NT2/D1 (cell line): ENCODE measurements at regions not wholly inside any gene's neighbourhood (a gene's known extent, or its start where the extent isn't known, plus 50 kb on each side); places are given as distances from the start of the nearest gene placed in this dataset.
"Not testable (repeated sequence)": the region's sequence is repeated elsewhere in the genome, so short reads cannot be mapped to it uniquely, and the experiment has no call there.

Source experiments
- DNase-seq: peaks from one replicate; pipeline ENCODE4 v3.0.0-alpha.2; 2011; ENCODE audit warnings: low read depth, low spot score
- H3K27me3 ChIP-seq: 2 replicates; pipeline ENCODE4 v1.6.0; 2011; ENCODE audit warnings: mild to moderate bottlenecking; ENCODE audit not compliant: insufficient read length, insufficient read depth
- H3K36me3 ChIP-seq: 2 replicates; pipeline ENCODE4 v1.6.1; 2011; ENCODE audit warnings: mild to moderate bottlenecking, low read length, mixed read lengths; ENCODE audit not compliant: insufficient read depth, insufficient read length
- H3K4me1 ChIP-seq: 2 replicates; pipeline ENCODE4 v1.5.1; 2011; ENCODE audit not compliant: insufficient read depth, insufficient read length
- H3K4me3 ChIP-seq: 2 replicates; pipeline ENCODE4 v1.5.1; 2011; ENCODE audit warnings: low read depth; ENCODE audit not compliant: insufficient read length
- H3K9ac ChIP-seq: 2 replicates; pipeline ENCODE4 v1.6.0; 2011; ENCODE audit warnings: low read depth; ENCODE audit not compliant: insufficient read length
- H3K9me3 ChIP-seq: 2 replicates; pipeline ENCODE4 v1.5.1; 2011; ENCODE audit warnings: mild to moderate bottlenecking, low read length; ENCODE audit not compliant: insufficient read depth
- SUZ12 ChIP-seq: IDR thresholded peaks from 2 replicates; pipeline ENCODE4 v1.6.1; 2011; ENCODE audit not compliant: insufficient read length, insufficient read depth; ENCODE audit errors: extremely low read depth
- YY1 ChIP-seq: IDR thresholded peaks from 2 replicates; pipeline ENCODE4 v1.6.1; 2011; ENCODE audit not compliant: insufficient read length, insufficient read depth
- ZNF274 ChIP-seq: IDR thresholded peaks from 2 replicates; pipeline ENCODE4 v1.6.1; 2011; ENCODE audit warnings: mild to moderate bottlenecking, low read depth, low read length

DNA sequence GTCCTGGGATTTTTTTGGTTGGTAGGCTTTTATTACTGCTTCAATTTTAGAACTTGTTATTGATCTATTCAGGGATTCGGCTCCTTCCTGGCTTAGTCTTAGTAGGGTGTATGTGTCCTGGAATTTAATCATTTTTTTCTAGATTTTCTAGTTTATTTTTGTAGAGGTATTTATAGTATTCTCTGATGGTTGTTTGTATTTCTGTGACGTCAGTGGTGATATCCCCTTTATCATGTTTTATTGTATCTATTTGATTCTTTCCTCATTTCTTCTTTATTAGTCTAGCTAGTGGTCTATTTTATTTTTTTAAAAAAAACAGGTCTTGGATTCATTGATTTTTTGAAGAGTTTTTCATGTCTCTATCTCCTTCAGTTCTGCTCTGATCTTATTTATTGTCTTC is 193.3 kb upstream of the MAP2 start:
- Histone ChIP-seq H3K4me1 (no peaks in the 10 kb centered on the region), H3K27me3 (no peaks in the 10 kb centered on the region), H3K36me3 (no peaks in the 10 kb centered on the region), H3K4me3 (no peak overlapping the region), H3K9me3 (no peaks in the 10 kb centered on the region), H3K9ac (no peak overlapping the region)
- no peak for DNase-seq
- TF ChIP-seq YY1 (no peak), ZNF274 (no peak), SUZ12 (no peak)

DNA sequence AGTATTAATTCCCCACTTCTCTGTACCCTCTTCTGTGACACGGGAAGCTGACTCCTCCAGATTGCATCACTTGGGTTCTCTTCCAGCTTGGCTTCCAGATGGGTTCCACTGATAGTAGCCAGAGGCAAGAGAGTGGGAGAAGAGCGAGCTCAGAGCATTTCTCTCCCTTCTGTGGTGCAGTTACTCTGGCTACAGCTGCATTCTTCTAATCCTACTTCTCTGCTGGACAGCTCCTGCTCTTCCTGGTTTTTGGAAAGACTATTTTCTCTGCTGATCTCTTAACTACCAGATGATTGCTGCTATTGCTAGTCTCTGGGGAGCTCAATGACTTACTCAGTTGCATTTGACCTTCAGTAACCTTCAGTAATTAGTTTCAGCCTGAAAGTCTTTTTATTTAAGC is 187.5 kb upstream of the MAP2 start:
- DNase-seq: peak; percentile 22
- Histone ChIP-seq H3K27me3 (no peaks in the 10 kb centered on the region), H3K9me3 (no peaks in the 10 kb centered on the region), H3K9ac (no peak overlapping the region), H3K36me3 (no peaks in the 10 kb centered on the region), H3K4me1 (no peaks in the 10 kb centered on the region), H3K4me3 (no peak overlapping the region)
- TF ChIP-seq YY1 (no peak), SUZ12 (no peak)

DNA sequence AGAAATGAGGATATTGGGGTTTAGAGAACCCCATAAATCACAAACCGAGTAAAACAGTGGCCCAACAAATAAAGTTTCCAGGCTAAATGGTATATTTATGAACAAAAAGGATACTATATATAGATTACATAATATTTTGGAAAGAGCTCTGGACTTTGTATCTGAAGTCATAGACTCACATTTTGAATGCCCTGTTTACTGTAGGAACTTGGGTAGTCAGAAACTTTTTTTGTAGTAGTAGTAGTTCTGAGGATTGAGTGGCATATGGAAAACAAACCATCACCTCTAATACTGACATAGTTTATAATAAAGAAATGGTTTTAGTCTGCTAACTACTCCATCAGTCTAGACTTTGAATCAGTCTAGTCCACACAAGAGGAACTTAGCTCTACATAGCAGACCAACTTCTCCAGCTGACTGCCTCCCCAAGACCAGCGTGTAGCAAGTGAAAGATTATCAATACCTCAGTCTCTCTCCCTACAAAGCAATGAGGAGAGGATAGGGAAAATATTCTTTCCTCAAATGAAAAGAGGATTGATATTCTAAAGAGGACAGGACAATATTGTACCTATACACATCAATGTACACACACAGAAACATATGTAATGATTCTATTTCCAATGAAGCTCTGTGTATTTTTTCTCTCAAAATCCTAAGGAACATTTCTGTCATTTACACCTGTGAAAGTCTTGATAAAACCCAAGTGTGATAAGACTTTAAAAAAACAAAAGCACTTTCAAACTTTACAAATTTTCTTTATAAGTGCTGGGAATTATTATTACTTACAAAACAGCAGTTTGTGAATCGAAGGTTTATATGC is 184.9 kb upstream of the MAP2 start:
- Histone ChIP-seq H3K4me3 (no peak overlapping the region), H3K36me3 (no peaks in the 10 kb centered on the region), H3K9me3 (no peaks in the 10 kb centered on the region), H3K9ac (no peak overlapping the region), H3K27me3 (no peaks in the 10 kb centered on the region), H3K4me1 (no peaks in the 10 kb centered on the region)
- TF ChIP-seq SUZ12 (no peak), YY1 (no peak), ZNF274 (no peak)
- no peak for DNase-seq

DNA sequence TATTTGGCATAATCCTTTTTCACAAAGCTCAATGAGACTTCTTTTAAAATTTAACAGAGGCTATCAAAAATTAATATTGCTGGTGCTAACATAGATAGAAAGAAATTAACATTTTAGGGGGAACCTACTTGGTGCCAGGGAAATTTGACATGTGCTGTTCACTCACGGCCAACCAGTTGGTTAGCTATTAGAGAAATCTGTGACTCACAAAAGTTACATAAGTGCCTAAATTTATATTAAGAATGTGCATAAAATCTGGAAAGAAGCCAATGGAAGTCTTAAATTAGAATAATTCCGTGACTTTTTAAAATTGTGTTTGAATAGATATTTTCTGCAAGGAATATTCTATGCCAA is 184.3 kb upstream of the MAP2 start:
- Histone ChIP-seq H3K36me3 (no peaks in the 10 kb centered on the region), H3K4me1 (no peaks in the 10 kb centered on the region), H3K9ac (no peak overlapping the region), H3K9me3 (no peaks in the 10 kb centered on the region), H3K4me3 (no peak overlapping the region), H3K27me3 (no peaks in the 10 kb centered on the region)
- DNase-seq: no peak
- no peak for TF ChIP-seq YY1
- no peak for TF ChIP-seq SUZ12
- TF ChIP-seq ZNF274: no peak

DNA sequence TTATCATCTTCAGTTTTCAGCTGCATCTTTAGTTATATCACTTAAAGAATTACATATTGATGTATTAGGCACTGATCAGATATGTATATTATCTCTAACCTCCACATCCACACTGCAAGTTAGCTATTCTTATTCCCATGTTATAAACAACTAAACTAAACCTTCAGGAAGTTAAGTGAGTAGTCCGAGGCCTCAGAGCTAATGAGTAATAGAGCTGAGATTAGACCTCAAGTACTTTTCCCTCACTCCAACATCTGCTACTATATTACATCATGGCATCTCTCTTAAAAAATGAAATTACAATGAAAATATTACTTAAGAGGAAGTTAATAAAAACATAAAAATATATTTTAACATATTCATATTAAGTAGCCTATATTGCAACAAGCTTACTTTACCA is 183.6 kb upstream of the MAP2 start:
- Histone ChIP-seq H3K9me3 (no peaks in the 10 kb centered on the region), H3K36me3 (no peaks in the 10 kb centered on the region), H3K27me3 (no peaks in the 10 kb centered on the region), H3K4me1 (no peaks in the 10 kb centered on the region), H3K9ac (no peak overlapping the region), H3K4me3 (no peak overlapping the region)
- TF ChIP-seq YY1: no peak
- no peak for TF ChIP-seq ZNF274
- TF ChIP-seq SUZ12: no peak
- no peak for DNase-seq

DNA sequence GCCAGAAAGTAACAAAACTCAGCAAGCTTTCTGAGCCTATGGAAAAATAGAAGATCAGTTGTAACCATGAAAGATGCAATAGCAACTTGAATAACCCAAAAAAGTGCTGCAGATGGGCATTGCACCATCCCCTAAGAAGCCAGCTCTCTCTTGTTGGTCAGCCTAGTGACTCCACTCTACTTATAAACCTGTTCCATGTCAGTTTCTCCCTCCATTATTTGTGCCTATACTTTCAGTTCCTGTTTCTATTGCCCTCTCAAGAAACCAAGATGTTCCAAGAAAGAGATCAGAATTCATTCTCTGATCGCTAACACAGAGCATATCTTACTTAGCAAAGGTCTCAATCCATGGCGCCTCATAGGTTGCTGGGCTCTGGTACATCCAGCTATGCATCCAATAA is 170.3 kb upstream of the MAP2 start:
- no peaks in the 10 kb centered on the region for H3K4me1 ChIP-seq
- DNase-seq: no peak
- TF ChIP-seq ZNF274 (no peak), YY1 (no peak), SUZ12 (no peak)
- no peak overlapping the region for H3K4me3 ChIP-seq
- no peaks in the 10 kb centered on the region for H3K36me3 ChIP-seq
- H3K27me3 ChIP-seq: no peaks in the 10 kb centered on the region
- H3K9me3 ChIP-seq: no peaks in the 10 kb centered on the region
- no peak overlapping the region for H3K9ac ChIP-seq

DNA sequence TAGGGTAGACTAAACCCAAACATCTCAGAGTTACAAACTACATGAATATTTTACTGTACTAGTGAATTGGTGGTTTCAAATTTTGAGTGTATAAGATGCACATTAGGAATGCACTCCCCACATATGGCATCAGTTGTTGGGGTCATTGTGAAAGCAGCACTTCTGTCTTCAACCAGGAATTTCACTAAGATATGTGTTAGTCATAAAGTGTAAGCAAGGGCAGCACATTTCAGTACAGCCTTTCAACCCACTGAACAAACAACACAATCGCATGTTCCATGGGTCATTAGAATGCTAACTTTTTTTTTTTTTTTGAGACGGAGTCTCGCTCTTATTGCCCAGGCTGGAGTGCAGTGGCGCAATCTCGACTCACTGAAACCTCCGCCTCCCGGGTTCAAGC is 164.1 kb upstream of the MAP2 start:
- H3K4me3 ChIP-seq: no peak overlapping the region
- TF ChIP-seq YY1 (no peak), SUZ12 (no peak), ZNF274 (no peak)
- no peaks in the 10 kb centered on the region for H3K36me3 ChIP-seq
- no peak for DNase-seq
- no peak overlapping the region for H3K9ac ChIP-seq
- no peaks in the 10 kb centered on the region for H3K4me1 ChIP-seq
- no peaks in the 10 kb centered on the region for H3K27me3 ChIP-seq
- no peaks in the 10 kb centered on the region for H3K9me3 ChIP-seq

DNA sequence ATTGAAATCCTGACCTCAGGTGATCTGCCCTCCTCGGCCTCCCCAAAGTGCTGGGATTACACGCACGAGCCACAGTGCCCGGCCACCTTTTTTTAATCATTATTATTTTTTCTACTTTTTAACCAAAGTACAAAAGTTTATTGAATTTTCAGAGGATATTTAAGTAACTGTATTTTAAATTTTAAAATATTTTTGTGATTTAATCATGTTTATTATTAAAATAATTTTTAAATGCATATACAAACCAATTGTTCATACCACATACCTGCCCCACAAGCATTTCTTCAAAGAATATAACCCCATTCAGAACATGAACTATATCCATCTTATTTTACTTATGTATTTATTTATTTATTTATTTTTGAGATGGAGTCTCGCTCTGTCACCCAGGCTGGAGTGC is 163.6 kb upstream of the MAP2 start:
- no peaks in the 10 kb centered on the region for H3K36me3 ChIP-seq
- TF ChIP-seq YY1: no peak
- TF ChIP-seq ZNF274: no peak
- no peak for TF ChIP-seq SUZ12
- no peak for DNase-seq

DNA sequence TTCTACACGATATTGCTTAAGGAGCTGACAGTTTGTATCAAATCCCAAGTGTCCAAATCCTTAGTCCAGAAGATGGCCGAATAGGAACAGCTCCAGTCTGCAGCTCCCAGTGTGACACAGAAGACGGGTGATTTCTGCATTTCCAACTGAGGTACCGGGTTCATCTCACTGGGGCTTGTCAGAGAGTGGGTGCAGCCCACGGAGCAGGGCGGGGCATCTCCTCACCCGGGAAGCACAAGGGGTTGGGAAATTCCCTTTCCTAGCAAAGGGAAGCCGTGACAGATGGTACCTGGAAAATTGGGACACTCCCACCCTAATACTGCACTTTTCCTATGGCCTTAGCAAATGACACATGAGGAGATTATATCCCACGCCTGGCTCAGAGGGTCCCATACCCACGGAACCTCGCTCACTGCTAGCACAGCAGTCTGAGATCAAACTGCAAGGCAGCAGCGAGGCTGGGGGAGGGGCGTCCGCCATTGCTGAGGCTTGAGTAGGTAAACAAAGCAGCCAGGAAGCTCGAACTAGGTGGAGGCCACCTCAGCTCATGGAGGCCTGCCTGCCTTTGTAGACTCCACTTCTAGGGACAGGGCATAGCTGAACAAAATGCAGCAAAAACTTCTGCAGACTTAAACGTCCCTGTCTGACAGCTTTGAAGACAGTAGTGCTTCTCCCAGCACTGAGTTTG is 162.3 kb upstream of the MAP2 start:
- not testable (repeated sequence) for H3K9me3 ChIP-seq

More for the DNA sequence above, 163.6 kb upstream of the MAP2 start:
- no peak overlapping the region for H3K9ac ChIP-seq
- no peaks in the 10 kb centered on the region for H3K4me1 ChIP-seq
- H3K4me3 ChIP-seq: no peak overlapping the region
- H3K27me3 ChIP-seq: no peaks in the 10 kb centered on the region
- H3K9me3 ChIP-seq: no peaks in the 10 kb centered on the region

More for the DNA sequence above, 162.3 kb upstream of the MAP2 start:
- not testable (repeated sequence) for H3K36me3 ChIP-seq, H3K9ac ChIP-seq, H3K27me3 ChIP-seq, DNase-seq, H3K4me1 ChIP-seq, H3K4me3 ChIP-seq
